ENCODE measurements at regions not wholly inside any gene's neighbourhood (a gene's known extent, or its start where the extent isn't known, plus 50 kb on each side); places are given as distances from the start of the nearest gene placed in this dataset.
"Not testable (repeated sequence)": the region's sequence is repeated elsewhere in the genome, so short reads cannot be mapped to it uniquely, and the experiment has no call there.

DNA sequence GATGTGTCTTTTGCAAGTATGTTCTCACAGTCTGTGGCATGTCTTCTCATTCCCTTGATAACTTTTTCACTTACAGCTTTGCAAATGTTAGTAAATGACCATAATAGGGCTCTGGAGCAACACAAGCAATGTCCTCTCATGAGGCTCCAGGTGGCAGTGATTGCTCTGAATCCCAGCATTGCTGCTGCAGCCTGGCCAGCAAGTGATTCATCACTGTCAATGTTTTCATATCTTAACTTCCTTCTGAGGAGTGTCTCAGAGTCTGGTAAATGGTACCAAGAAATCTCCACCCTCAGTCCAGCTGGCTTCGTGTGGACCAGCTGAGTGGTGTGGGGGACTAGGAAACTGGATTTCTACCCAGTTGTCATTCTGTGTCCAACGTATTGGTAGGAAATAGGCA is 139.6 kb downstream of the MYLK4 start:
- DNase-seq (ENCODE audit: low spot score) = no peak

DNA sequence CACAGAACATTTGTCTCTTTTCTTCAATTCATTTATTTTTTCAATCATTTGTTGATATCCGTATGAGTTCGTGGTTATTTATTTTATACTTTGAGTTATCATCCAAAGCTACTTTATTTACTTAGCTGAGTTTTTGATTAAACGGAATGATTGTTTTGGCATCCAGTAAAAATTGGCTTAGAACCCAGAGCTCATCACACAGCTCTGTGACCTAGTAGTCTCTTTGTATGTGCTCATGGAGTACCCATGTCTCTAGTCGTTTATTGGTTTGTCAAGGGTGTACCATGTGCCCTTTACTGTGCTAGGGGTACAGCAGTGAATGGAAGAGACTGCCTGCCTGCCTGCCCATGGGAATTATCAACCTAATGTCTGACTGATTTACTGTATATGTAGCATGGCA is 142.2 kb downstream of the MYLK4 start:
- DNase-seq (ENCODE audit: low spot score) = no peak

DNA sequence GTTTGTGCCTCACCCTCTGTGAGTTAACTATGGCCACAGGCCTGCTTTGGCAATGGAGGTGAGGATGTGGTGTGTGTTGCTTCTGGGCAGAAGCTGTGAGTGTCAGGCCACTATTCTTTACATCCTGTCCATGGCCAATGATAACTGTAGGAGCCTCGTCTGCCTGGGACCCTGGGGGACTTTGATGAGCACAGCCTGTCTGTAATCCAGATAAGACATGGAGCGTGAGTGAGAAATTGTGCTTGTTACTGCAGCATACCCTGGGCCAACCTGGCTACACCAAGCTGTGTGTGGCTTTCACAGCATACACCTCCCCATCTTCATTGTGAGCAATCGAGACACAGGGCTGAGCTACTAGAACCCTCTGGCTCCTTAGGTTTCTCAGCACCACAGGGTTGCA is 150.4 kb downstream of the MYLK4 start:
- no peak for DNase-seq (ENCODE audit: low spot score)

DNA sequence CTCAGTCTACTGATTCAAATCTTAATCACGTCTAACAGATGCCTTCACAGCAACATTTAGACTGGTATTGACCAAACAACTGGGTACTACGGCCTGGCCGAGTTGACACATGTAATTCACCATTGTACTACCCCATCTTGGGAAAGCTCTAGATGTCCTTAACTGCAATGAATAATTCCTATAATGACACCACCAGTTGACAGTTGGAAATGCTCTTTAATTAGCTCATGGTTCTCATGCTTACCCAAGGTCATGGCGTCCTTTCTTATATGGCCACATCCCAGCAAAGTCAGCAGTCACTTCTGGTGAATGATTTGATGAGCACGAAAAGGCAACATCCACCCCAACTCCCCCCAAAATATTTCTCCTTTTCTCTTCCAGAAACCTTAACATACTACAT is 150.9 kb downstream of the MYLK4 start:
- no peak for DNase-seq (ENCODE audit: low spot score)

DNA sequence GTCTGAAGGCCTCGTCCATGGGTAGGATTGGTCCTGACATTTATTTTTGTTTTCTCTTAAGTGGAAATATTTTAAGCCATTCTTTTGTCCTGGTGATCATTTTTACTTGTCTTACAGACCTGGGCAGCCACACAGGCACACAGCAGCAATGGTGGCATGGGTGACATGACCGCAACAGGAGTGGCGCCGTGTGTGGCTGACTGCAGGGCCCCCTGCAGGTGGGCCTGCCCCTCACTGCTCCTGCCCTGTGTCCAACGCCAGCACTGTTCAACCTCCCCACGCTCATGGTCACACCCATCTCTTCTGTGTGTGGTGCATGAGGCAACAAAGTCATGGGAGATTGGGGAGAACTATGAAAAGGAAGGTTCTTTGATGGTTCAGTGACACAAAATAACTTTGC is 151.9 kb downstream of the MYLK4 start:
- DNase-seq (ENCODE audit: low spot score) = no peak

DNA sequence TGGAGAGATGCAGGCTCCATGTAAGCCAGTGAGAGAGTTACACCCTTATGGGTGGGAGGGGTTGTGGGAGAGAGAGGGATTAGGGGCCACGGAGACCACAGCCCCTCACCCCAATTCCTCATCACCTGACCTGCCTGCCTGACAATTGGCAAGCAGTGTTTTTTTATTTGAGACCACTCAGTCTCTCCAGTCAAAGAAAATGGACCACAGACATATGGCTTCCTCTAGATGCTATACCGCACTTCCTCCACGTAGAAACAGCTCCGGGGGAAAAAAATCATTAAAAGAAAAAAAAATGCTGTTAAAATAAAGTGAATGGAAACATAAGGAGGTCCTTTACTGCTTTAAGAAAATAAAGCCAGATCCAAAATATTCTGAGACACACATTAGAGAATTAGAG is 152.7 kb downstream of the MYLK4 start:
- DNase-seq (ENCODE audit: low spot score) = no peak

DNA sequence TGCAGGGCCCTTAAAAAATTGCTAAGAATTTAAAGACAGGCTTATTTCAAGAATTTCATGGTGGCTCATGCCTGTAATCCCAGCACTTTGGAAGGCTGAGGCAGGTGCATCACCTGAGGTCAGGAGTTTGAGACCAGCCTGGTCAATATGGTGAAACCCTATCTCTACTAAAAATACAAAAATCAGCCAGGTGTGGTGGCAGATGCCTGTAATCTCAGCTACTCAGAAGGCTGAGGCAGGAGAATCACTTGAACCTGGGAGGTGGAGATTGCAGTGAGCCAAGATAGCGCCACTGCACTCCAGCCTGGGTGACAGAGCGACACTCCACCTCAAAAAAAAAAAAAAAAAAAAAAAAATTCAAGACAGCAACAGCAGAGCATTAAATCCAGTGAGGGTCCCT is 153.3 kb downstream of the MYLK4 start:
- not testable (repeated sequence) for DNase-seq (ENCODE audit: low spot score)

DNA sequence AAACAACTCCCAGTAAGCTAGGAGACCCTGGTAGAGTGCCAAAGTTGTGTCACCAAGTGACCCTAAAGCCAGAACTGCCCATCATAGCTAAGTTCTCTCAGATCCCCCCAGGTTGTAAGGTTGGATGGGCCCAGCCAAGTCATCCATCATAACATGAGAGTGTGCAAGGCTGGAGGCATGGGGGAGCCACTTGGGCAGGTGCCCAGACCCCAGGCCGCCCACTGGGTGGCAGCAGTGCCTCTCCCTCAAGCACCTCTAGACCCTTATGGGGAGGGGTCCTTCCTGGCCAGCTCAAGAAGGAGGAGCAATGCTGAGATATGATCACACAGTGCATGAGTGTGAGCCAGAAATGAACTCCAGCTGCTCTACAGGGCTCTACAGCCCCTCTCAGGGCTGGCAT is 154.5 kb downstream of the MYLK4 start:
- DNase-seq (ENCODE audit: low spot score) = peak; percentile 40

DNA sequence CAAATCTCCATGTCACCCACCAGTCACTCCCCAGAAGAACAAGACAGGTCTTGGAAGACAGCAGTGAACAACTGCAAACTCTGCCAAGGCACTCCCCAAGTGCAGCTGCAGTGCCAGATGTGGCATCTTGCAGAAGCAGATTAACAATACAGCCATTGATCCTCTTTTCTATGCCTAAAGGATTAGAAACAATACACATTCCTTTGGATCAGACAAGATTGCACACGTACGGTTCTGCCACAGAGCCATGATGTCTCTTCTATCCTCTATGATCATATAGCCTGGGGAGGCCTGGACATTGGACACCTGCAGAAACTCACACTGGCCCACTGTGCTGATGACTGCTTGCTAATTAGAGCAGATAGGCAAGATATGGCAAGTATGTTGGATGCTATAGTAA is 155.9 kb downstream of the MYLK4 start:
- no peak for DNase-seq (ENCODE audit: low spot score)

DNA sequence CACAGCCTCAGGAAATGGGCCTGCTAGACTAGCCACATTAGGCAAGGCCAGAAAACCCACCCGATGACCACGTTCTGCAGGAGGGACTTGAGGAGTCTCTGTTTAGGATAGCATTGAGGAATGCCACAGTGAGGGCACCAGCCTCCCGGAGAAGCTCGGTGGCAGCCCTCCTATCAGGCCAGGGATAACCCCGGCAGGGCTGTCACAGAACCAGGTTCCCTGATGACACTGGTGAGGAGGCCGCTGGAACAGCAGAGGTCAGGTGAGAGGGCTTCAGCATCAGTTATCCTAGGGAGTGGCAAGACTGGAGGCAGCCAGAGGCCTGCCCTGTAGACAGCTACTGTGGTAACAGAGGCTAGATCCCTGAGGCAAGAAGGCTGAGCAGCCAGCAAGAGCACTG is 157.6 kb downstream of the MYLK4 start:
- no peak for DNase-seq (ENCODE audit: low spot score)

DNA sequence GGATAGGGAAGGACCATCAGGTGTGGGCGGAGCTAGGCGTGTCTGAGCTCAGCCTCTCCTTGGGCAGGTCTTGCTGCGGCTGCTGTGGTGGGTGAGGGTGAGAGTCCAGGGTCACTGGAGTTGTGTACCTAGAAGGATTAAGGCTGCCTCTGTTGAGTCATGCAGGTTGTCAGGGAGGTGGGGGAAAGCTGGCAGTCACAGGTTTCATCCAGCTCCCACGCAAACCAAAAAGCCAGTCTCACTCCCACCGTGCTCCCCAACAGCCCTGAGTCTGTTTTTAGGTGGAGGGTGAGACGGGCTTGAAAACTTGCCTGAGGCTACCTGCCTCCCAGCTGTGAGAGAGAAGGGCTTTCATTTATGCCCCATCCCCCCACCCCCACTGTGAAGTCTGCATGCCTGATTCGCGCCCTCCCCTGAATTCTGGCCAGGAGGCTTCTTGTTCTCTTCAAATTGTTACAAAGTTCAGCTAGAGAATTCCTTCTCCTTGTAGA is 161.5 kb downstream of the MYLK4 start:
- DNase-seq (ENCODE audit: low spot score) = no peak

DNA sequence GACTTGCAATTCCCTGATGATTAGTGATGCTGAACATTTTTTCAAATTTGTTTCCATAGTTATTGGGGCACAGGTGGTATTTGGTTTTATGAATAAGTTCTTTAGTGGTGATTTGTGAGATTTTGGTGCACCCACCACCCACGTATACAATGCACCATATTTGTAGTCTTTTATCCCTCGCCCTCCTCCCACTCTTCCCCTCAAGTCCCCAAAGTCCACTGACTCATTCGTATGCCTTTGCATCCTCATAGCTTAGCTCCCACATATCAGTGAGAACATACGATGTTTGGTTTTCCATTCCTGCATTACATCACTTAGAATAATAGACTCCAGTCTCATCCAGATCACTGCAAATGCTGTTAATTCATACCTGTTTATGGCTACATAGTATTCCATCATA is 167.3 kb downstream of the MYLK4 start:
- DNase-seq (ENCODE audit: low spot score) = no peak

DNA sequence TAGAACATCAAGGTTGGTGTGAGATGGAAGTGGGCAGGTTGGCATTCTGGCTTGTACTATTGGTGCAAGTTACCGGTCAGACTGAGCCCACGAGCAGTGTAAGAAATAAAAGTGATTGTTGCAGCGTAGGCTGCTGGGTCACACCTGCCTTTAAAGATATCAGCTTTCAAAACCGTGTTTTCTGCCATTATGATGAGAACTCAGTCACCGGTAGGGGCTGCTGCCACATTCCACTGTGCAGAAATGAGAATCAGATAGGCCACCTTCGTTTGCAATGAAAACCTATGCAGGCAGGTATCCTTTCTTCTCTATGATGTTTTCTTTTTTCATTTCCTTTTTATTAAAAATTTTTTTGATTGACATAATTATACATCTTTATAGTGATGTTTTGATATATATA is 168.5 kb downstream of the MYLK4 start:
- DNase-seq (ENCODE audit: low spot score) = no peak

DNA sequence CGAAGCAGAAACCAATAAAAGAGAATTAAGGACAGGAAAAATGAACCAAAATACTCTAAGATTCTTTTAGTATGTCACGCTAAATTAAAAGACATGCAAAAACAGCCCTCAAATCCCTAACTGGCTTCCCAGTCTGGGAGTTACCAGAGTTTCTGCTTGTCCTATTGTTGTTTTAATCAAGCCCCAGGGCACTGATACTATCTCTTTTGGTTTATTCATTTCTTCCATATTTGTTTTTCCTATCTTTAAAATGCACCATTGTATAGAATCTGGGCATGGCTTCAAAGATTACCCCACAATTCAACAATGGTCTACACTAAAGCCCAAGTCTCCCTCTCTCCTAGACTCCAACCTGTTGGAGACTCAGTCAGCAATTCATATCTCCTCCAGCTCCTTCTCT is 169.1 kb downstream of the MYLK4 start:
- DNase-seq (ENCODE audit: low spot score) = no peak

DNA sequence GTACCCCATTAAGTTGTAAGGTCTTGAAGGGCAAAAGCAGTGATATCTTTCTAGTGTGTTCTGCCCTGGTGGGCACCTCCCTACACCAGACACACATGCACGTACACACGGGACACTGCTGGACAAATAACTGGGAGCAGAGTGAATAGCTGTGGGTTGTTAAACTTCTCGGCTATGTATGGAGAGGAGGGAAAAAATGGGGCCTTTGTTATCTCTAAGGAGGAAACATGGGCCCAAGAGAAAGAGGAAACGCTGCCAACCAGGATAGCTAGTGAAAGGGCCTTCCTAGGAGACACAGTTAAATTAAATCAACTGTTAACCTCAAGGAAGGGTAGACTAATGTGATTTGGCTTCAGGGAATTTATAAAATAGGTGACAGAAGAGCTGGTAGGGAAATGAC is 169.7 kb downstream of the MYLK4 start:
- DNase-seq (ENCODE audit: low spot score) = no peak

DNA sequence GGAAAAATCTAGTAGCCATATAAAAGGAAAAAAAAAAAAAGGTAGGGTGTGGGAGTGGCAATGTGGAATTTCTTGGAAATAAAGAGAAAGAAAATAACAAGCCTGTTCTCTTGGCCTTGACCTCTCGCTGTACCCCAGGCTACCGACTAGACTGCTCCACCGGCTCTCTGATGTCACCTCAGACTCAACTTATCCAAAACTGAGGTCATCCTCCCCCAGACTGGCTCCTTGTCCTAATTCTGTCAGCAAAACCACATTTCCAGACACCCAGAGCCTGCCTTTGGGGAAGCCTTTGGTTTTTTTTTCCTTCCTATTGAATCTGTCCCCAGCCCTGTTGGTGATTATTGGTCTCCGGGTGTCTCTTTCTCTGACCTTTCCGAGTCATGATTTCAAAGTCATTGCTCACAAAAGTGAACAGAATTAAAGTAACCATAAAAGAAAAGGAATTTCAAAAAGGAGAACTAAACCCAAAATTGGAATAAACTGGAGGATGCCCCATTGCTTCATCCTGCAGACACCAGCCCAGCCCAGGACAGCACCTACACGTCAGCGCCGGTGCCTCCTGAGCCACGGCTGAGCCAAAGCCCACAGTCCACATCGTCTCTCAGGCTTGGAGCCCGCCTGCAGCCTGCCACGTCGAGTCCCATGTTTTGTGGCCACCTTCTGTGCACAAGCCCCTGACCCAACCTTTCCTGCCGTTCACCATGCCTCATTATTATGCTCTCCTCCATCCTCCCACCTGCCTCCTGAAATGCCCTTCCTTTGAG is 170.7 kb downstream of the MYLK4 start:
- DNase-seq (ENCODE audit: low spot score) = no peak

DNA sequence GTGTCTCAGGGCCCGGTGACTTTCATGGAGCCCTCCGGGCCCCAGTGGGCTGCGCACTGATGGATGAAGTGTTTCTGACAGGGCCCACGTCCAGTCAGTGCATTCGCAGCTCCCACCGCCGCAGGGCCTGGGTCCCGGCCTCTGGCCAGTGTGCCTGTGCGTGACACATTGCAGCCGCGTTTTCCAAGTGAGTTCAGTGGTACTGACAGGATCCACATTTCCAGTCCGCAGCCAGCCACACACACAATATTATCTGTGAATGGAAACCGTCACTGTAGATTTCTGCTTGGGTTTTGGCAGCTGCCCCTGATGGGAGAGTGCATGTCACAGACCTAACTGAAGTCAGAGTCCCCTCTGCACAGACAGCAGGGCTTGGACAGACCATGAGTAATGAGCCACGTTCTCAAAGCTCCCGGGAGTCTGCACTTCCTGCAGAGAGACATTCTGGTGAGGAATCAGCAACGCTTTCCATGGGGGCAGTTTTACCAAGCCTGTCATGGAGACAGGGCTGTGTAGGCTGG is 171.4 kb downstream of the MYLK4 start:
- no peak for DNase-seq (ENCODE audit: low spot score)

DNA sequence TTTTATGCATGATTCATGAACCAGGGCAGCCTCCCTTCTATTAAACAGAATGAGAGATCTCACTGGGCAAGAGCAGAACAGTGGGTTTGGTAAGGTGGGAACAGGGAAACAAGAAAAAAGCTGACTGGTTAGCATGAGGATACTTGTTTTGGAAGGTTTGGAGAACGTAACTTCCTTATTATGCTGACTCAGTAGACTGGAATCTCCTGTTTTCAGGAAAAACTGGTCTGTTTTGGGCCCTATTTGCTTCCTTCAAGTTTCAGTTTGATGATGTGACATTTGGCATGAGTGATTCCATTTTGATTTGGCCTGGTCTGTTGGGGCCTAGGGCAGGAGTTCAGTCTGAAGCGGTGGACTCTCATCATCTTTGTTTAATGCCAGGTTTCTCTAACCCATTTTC is 172.0 kb downstream of the MYLK4 start:
- no peak for DNase-seq (ENCODE audit: low spot score)

DNA sequence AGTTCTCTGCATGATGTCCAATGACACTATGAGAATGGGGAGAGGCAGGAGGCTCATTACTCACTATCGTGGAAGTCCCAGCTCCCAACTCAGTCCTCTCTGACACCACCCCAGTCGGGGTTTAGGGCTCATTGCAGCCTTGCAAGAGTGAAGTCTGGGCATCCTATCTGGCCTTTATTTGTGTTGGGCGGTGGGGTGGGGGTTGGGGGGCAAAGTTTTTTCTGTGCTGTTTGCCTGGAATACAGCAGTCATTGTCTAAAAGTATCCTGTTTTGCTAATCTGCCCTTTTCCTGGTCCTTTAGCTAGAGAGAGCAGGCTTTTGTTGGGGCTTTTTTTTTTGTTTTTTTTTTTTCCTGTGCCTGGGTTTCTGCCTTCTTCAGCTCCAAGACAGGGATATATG is 174.2 kb downstream of the MYLK4 start:
- DNase-seq (ENCODE audit: low spot score) = no peak

DNA sequence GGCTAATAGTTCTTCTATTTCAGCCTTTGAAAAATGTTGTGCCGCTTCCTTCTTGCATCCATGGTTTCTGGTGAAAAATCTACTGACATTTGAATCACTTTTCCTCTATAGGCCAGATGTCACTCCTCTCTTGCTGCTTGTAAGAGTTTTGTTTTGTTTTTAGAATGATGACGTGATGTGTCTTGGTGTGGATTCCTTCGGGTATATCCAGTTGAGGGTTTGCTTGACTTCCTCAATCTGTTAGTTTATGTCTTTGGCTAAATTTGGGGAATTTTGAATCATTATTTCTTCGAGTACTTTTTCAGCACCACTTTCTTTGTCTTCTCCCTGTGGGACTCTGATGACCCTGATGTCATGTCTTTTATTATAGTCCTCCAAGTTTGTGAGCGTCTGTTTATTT is 175.5 kb downstream of the MYLK4 start:
- DNase-seq (ENCODE audit: low spot score) = no peak

DNA sequence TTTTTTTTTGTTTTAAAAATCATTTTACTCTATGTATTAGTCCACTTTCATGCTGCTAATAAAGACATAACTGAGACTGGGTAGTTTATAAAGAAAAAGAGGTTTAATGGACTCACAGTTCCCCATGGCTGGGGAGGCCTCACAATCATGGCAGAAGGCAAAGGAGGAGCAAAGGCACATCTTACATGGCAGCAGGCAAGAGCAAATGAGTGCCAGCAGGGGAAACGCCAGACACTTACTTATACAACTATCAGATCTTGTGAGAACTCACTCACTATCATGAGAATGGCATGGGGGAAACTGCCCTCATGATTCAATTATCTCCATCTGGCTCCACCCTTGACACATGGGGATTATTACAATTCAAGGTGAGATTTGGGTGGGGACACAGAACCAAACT is 181.3 kb downstream of the MYLK4 start:
- not testable (repeated sequence) for DNase-seq (ENCODE audit: low spot score)

DNA sequence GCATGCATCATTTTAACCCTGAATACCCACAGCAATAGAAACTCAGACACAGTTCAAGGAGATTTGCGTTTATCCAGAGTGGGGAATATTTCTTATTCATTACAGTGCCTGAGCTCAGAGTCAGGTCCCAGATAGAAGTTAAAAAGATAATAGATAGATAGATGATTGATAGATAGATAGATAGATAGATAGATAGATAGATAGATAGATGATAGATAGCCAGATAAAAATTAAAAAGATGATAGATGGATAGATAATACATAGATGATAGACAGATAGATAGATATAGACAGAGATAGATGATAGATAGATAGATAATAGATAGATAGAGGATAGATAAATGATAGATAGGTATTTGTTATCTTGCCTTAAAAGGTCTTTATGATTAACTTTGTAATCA is 184.7 kb downstream of the MYLK4 start:
- no peak for DNase-seq (ENCODE audit: low spot score)

DNA sequence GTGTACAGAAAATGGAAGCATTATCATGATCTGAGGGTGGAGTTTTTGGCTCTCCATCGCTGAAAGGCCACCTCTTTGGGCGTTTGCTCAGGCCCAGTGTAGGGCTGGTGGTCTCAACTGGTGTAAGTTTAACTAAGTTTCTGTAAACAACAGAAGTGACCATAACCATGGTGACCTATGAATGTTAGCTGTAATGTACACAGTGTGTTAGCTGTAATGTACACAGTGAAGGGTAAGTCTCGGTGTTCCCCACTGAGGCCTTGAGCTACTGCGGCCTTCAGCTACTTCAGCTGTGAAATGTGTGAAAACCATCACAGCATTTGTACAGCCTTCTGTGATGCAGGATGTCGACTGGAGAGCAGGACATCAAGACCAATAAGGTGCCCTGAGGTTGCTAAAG is 185.2 kb downstream of the MYLK4 start:
- no peak for DNase-seq (ENCODE audit: low spot score)

DNA sequence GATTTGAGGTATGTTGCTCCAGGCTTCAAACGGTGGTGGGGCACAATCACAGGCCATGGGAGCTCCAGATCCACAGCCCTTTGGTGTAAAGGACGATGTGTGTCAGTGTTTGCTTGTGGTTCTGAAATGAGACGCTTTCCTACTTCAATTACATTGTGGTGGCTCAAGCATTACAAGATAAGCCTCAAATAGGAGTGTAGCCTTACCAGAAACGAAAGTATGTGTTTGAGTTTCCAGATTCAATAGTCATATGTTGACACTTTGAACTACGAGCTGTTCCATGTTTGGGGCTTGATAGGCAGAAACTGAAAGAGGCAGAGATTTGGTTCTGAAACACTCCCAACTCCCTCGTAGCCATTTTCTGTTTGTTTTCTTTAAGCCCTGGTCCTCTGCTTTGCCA is 187.1 kb downstream of the MYLK4 start:
- DNase-seq (ENCODE audit: low spot score) = no peak
